ENCODE measurements at regions not wholly inside any gene's neighbourhood (a gene's known extent, or its start where the extent isn't known, plus 50 kb on each side); places are given as distances from the start of the nearest gene placed in this dataset.

- DNase-seq: no peak
Observed at GRCh38 chr20:61117725-61118124, 134.3 kb upstream of the CDH4 start.

- no peak for DNase-seq
Observed at GRCh38 chr20:61118429-61119224, 133.4 kb upstream of the CDH4 start.

- DNase-seq: no peak
Observed at GRCh38 chr20:61119273-61119672, 132.8 kb upstream of the CDH4 start.

GRCh38 chr20:61119794-61120410 lies 132.2 kb upstream of the CDH4 start:
- DNase-seq: no peak

GRCh38 chr20:61120595-61121515 lies 131.2 kb upstream of the CDH4 start:
- no peak for DNase-seq

- no peak for DNase-seq
Observed at GRCh38 chr20:61121661-61122060, 130.4 kb upstream of the CDH4 start.

GRCh38 chr20:61123286-61123685 lies 128.8 kb upstream of the CDH4 start:
- DNase-seq: no peak

- DNase-seq: no peak
Observed at GRCh38 chr20:61123751-61124368, 128.2 kb upstream of the CDH4 start.

- DNase-seq: no peak
Observed at GRCh38 chr20:61125076-61125475, 127.0 kb upstream of the CDH4 start.

- DNase-seq: no peak
Observed at GRCh38 chr20:61125546-61126180, 126.4 kb upstream of the CDH4 start.

GRCh38 chr20:61126369-61127195 lies 125.5 kb upstream of the CDH4 start:
- no peak for DNase-seq

- no peak for DNase-seq
Observed at GRCh38 chr20:61127311-61128039, 124.6 kb upstream of the CDH4 start.

GRCh38 chr20:61128701-61129269 lies 123.3 kb upstream of the CDH4 start:
- no peak for DNase-seq

- DNase-seq: no peak
Observed at GRCh38 chr20:61129311-61129710, 122.8 kb upstream of the CDH4 start.

GRCh38 chr20:61130156-61130555 lies 121.9 kb upstream of the CDH4 start:
- no peak for DNase-seq

- no peak for DNase-seq
Observed at GRCh38 chr20:61131944-61132343, 120.1 kb upstream of the CDH4 start.

- no peak for DNase-seq
Observed at GRCh38 chr20:61133611-61134010, 118.5 kb upstream of the CDH4 start.

GRCh38 chr20:61134296-61135030 lies 117.6 kb upstream of the CDH4 start:
- no peak for DNase-seq

- DNase-seq: no peak
Observed at GRCh38 chr20:61135266-61135665, 116.8 kb upstream of the CDH4 start.

- no peak for DNase-seq
Observed at GRCh38 chr20:61135968-61136367, 116.1 kb upstream of the CDH4 start.
